ENCODE measurements at regions not wholly inside any gene's neighbourhood (a gene's known extent, or its start where the extent isn't known, plus 50 kb on each side); places are given as distances from the start of the nearest gene placed in this dataset.

DNA sequence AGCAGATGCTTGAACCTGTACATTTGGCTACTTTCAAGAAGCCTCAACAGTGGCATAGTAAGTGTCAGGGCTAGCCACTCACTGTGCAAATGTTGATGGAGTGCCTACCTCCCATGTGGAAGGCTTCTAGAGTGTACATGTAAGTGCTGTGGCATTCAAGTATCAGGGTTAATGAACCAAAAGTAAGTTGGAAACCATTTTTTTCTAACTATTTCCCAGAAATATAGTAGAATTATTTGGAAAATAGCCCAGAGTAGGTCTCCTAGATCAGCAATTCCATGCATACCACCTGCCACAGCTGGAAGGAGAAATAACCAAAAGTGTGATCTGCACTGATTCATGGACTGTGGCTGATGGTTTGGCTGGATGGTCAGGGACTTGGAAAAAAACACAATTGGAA, 53.3 kb downstream of the FOXD1 start:
- no peak for DNase-seq

DNA sequence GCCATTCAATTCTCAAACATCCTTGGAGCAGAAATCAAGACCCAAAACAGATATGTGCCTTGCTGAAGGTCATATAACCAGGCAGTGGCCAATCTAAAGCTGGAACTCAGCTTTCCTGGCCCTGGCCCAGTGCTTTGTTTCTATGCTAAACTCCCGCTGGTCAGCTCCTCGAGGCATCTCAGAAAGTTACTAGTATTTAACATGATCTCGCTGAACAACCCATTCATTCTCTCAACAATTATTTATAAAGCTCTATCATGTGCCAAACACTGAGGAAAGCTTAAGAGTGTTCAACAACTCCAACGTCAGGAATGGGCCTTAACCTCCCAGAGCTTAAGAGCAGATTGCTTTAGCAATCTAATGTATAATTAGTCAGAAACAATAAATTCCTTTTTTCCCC, 54.0 kb downstream of the FOXD1 start:
- no peak for DNase-seq

- DNase-seq, result no peak
Observed at GRCh38 chr5:73393611-73394489, 54.7 kb downstream of the FOXD1 start.

- DNase-seq, result no peak
Observed at GRCh38 chr5:73392775-73393174, 55.8 kb downstream of the FOXD1 start.

DNA sequence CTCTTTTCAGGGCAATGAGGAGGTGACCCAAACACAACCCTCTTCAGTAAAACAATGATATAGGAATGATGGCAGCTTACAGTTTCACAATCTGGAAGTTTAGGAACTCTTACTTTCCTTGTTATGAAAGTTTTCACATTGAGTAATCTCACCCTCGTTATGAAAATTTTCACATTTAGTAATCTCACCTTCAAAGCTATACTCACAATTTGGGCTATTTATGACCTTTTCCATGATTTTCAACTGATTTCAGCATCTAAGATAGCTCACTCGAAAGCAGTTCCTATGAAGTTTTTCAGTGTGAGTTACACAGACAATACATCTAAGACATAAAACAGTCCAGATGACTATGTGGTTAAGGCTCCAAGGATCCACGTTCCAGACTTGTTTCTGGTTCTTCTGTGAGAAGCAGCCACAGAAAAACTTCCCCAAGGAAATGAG, 57.1 kb downstream of the FOXD1 start:
- DNase-seq, result no peak

GRCh38 chr5:73390972-73391371, 57.6 kb downstream of the FOXD1 start:
- DNase-seq, result no peak

DNA sequence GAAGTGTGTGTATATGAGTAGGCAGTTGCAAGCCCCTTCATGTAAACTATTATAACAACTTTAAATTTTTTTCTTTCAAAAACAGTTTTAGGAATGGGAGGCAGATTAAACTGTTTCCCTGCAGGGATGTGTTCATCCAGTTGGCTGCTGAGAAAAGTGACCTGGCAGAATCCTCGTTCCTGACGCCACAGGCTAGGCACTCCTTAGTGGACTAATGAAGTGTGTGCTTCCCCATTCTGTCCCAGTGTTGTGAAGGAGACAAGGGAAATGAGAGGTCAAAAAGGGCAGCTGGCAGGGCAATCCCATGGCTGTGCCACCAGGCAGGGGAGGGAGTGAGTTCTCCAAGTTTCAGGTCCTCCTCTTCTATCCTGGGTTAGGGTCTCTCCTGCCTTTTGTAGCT, 59.8 kb downstream of the FOXD1 start:
- no peak for DNase-seq

GRCh38 chr5:73388306-73388684, 60.3 kb downstream of the FOXD1 start:
- DNase-seq, result no peak

DNA sequence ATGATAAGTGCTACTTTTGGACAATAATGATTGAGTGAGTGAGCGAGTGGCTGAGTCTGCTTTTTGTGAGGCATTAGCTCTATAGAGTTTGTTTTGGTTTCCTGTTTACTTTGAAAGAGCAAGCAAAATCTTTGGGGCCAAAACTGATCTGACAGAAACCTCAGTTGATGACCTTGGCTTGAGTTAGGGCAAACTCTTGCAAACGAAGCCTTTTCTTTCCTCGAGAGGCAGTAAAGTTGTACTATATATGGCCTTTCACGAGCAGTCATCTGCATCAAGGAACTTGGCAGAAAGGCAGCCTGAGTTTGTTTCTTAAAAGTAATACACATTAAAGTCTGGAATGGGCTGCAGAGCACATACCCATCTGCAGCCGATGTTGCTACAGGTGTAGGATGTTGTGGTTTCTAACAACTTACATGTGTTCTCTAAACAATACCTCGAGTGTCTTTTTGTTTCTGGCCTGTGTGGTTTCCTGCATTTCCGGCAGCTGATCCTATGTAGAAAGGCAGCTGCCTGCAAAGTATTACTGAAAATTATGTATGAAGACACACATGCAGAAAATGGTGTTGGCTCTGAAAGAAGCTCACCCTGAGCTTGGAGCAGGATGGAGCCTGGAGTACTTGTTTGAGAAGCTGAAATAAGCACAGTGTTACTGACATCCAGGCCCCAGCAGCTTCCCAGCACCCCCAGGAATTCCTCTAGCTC, 60.8 kb downstream of the FOXD1 start:
- no peak for DNase-seq

- DNase-seq, result no peak
Observed at GRCh38 chr5:73387149-73387591, 61.4 kb downstream of the FOXD1 start.

DNA sequence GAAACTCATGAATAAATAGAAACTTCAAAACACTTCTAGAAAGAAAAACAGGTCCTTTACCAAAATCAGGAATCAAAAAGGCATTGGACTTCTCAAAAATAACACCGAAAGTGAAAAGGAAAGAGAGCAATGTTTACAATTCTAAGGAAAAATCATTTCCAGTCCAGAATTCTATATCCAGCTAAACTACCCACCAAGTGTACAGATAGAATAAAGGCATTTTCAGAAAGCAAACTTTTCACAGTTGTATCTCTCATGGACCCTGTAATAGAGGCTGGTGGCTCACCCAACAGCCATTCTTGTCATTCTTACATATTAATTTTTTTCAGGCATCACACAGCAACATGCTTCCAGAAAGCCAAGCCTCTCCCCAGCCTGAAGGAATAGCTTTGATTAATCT, 63.7 kb downstream of the FOXD1 start:
- DNase-seq, result no peak

- no peak for DNase-seq
Observed at GRCh38 chr5:73382401-73382740, 66.2 kb downstream of the FOXD1 start.

DNA sequence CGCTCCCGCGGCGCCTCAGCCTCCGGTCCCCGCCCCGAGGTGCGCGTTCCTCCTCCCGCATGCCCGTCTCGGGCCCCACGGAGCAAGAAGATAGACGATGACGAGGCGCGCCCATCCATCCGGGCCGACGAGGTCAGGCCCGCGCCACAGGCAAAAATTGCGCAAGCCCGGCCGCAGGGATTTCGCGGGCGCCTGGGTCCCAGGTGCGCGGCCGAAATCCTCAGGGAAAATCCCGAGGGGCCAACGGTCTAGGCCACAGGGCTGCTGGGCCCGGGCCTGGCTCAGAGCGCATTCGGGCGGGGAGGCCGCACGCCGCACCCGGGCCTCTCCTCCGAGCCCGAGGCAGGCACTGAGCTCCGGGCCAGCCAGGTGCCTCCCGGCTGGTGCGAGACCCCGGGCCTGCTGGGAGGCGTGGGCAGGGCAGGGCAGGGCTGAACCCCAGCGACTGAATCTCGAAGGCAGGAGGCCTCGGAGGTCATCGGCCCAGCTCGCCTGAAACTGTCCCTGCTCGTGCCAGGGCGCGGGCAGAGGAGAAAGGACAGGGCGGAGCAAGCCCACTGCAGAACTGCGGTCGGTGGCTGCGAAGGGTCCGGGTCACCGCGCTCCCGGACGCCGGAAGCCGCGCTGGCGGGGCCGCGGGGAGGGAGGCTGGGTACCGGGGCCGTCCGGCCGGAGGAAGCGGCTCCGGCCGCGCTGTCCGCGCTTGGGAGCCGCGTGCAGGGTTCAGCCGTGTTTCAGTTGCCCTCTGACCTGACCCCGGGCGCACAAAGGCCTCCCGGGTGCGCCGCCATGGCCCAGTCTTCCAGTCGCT, 66.8 kb downstream of the FOXD1 start:
- DNase-seq, result no peak

DNA sequence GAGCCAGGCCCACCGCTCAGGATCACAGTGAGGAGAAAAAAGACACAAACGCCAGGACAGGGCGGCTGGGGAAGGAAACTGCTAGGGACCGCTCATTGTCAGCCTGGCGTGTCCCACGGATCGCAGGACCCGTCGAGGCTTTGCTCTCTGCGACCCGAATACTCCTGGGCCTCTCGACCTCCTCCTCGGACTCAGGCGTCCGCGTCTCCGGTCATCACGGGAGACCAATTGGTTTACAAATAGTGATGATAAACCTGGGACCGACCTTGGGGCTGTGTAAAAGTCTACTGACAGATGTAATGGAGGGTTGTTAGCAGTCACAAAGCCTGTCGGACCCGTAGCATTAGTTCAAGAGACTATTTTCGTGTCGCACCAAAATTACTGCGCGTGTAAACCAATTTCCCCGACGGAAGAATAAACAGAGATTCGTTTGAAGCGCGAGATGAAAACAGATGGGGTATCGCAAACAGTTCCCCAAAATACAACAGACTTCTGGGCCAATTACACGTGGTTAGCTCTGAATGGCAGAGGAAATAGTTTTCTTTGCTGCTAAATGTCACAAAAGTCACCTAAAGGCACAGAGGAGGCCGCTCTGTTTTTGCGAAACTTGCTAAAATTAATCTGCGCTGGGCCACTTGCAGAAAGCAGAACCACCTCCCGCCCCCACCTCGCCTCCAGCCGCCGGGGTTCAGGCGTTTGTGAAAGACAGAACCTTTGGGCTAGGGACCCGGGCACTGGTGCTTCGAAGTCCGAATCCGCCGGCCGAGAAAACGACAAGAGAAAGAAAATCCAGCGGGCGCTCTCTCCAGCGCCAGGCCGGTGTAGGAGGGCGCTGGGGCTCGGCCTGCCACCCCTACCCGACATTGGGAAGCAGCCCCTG, 67.6 kb downstream of the FOXD1 start:
- DNase-seq, result no peak

DNA sequence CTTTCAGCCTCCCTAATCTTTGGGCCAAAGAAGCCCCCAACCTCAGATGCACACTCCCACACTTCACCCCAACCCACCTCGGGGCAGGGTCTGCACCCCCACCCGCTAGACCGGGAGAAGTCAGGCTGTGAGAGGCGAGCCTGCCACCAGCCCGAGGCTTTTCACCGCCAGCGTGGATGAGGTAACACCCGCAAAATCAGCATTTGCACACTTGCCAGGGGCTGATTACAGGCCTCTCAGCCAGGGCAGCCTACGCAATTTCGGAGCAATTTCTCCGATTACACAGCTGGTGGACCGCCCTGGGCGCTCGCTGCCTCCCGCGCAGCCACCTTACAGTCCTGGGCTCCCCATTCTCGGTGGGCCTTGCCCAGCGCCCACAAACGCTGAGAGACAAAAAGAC, 68.5 kb downstream of the FOXD1 start:
- no peak for DNase-seq

- DNase-seq, result no peak
Observed at GRCh38 chr5:73379435-73379834, 69.1 kb downstream of the FOXD1 start.

GRCh38 chr5:73378765-73379164, 69.8 kb downstream of the FOXD1 start:
- DNase-seq, result no peak

- DNase-seq, result no peak
Observed at GRCh38 chr5:73378070-73378469, 70.5 kb downstream of the FOXD1 start.

DNA sequence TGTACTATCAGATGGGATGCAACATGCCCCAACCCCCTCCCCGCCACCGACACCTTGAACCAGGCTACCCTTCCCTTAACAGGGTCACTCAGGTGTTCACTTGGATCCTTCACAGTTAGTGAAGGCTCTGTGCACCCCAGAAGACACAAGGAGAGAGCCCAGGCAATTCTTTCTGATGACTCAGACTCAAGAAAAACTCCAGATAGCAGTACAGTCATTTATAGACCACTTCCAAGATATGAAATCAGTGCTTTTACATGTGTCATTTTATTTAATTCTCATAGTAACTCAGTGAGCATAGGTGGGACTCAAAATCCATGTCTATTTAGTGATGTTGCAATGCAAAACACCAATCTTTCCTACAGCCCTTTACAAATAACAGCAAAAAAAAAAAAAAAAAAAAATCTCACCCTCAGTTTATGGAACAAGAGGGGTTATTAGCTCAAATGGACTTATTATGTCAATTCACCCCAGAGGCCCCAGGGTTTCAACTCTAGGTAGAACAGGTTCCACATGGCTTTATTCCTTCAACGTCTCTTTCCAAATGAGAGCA, 71.9 kb downstream of the FOXD1 start:
- DNase-seq, result no peak

DNA sequence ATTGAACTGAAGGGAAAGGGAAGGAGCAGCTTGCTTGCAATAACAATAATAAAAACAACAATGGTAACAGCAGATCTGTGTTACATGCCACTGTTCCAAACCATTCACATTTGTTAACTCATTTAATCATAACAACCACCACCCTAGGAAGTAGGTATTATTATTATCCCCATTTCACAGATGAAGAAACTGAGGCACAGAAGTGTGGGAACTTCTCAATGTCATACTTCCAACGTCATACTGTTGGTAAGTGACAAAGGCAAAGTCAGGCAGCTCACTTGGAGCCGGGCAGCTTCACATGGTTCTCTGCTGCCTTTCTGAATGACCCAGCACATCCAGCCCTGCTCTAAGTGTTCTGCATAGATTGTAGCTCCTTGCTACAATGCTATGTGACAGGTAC, 72.6 kb downstream of the FOXD1 start:
- DNase-seq, result no peak

DNA sequence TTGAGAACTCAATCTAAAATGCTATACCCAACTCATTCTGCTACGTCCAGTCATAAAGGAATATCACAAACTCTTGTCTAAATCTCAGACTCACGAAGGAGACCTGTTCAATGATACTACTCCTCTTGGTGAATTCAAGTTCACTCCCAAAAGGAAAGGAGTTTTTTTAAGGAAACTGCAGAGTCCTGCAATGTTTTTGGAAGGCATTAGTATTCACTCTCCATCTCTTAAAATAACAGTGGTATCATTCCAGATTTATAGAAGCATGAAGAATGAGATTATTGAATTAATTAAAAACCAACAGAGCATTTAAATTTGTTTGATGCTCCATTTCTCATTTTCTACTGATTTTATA, 73.4 kb downstream of the FOXD1 start:
- DNase-seq, result no peak

GRCh38 chr5:73374520-73375190, 73.9 kb downstream of the FOXD1 start:
- no peak for DNase-seq
